Mesenchymal stem cell (in vitro differentiated cells and primary cell): ENCODE measurements at regions not wholly inside any gene's neighbourhood (a gene's known extent, or its start where the extent isn't known, plus 50 kb on each side); places are given as distances from the start of the nearest gene placed in this dataset.
"Not testable (repeated sequence)": the region's sequence is repeated elsewhere in the genome, so short reads cannot be mapped to it uniquely, and the experiment has no call there.

Source experiments
- DNase-seq: peaks from one replicate; pipeline ENCODE4 v3.0.0-alpha.2; 2013
- H2AFZ ChIP-seq: one replicate; pipeline ENCODE4 v1.6.1; 2013; ENCODE audit warnings: low read depth, mild to moderate bottlenecking, control low read depth, inconsistent platforms, low read length, moderate library complexity
- H2AK5ac ChIP-seq: 2 replicates; pipeline ENCODE4 v1.6.1; 2013; ENCODE audit warnings: low read length, moderate library complexity, mild to moderate bottlenecking, inconsistent platforms; ENCODE audit not compliant: severe bottlenecking
- H2BK120ac ChIP-seq: one replicate; pipeline ENCODE4 v1.6.1; 2013; ENCODE audit warnings: low read depth, mild to moderate bottlenecking, inconsistent platforms, low read length, moderate library complexity
- H2BK12ac ChIP-seq, 2 experiments: one replicate each; pipeline ENCODE4 v1.6.1; 2013; ENCODE audit warnings: inconsistent platforms in 2 of 2, low read length in 2 of 2, mild to moderate bottlenecking in 2 of 2, moderate library complexity in 2 of 2, control low read depth in 1 of 2
- H2BK15ac ChIP-seq: one replicate; pipeline ENCODE4 v1.6.1; 2013; ENCODE audit warnings: mild to moderate bottlenecking, low read depth, inconsistent platforms; ENCODE audit not compliant: poor library complexity, severe bottlenecking
- H2BK5ac ChIP-seq: 2 replicates; pipeline ENCODE4 v1.6.1; 2013; ENCODE audit warnings: low read depth, mild to moderate bottlenecking, low read length, control low read depth, inconsistent platforms; ENCODE audit not compliant: poor library complexity, severe bottlenecking
- H3K14ac ChIP-seq, 2 experiments: one replicate each; pipeline ENCODE4 v1.6.1; 2013; ENCODE audit warnings: inconsistent platforms in 2 of 2, low read length in 2 of 2, control low read depth in 1 of 2, mild to moderate bottlenecking in 1 of 2, moderate library complexity in 1 of 2
- H3K18ac ChIP-seq, 2 experiments: one replicate each; pipeline ENCODE4 v1.6.1; 2013; ENCODE audit warnings: inconsistent platforms in 2 of 2, low read length in 2 of 2, control low read depth in 1 of 2, low read depth in 1 of 2, mild to moderate bottlenecking in 1 of 2
- H3K23ac ChIP-seq, 2 experiments: one replicate each; pipeline ENCODE4 v1.6.1; 2013; ENCODE audit warnings: inconsistent platforms in 2 of 2, low read length in 2 of 2, mild to moderate bottlenecking in 2 of 2, moderate library complexity in 2 of 2, control low read depth in 1 of 2
- H3K27ac ChIP-seq: 2 replicates; pipeline ENCODE4 v1.5.1; 2013; ENCODE audit warnings: mild to moderate bottlenecking, moderate library complexity, low read length, control low read depth, inconsistent platforms; ENCODE audit not compliant: poor library complexity, severe bottlenecking
- H3K27me3 ChIP-seq, 2 experiments: 2 replicates each; pipeline versions ENCODE4 v1.6.1 to v1.7.0; 2013; ENCODE audit warnings: low read length in 2 of 2, mild to moderate bottlenecking in 2 of 2, moderate library complexity in 2 of 2, control low read depth in 1 of 2, inconsistent platforms in 1 of 2; ENCODE audit not compliant: control insufficient read depth in 1 of 2, insufficient read depth in 1 of 2
- H3K36me3 ChIP-seq, 2 experiments: 2 replicates each; pipeline versions ENCODE4 v1.6.1 to v1.7.0; 2013; ENCODE audit warnings: low read length in 2 of 2, control low read depth in 1 of 2, inconsistent platforms in 1 of 2, low read depth in 1 of 2, mild to moderate bottlenecking in 1 of 2; ENCODE audit not compliant: insufficient read depth in 2 of 2, control insufficient read depth in 1 of 2
- H3K4ac ChIP-seq, 2 experiments: one replicate each; pipeline ENCODE4 v1.6.1; 2013; ENCODE audit warnings: inconsistent platforms in 2 of 2, low read length in 2 of 2, mild to moderate bottlenecking in 2 of 2, moderate library complexity in 2 of 2, control low read depth in 1 of 2, low read depth in 1 of 2
- H3K4me1 ChIP-seq: 2 replicates; pipeline ENCODE4 v1.6.1; 2013; ENCODE audit warnings: low read depth, low read length, control low read depth; ENCODE audit not compliant: control insufficient read depth, insufficient read depth
- H3K4me2 ChIP-seq: 2 replicates; pipeline ENCODE4 v1.6.1; 2013; ENCODE audit warnings: low read length, mild to moderate bottlenecking, inconsistent platforms; ENCODE audit not compliant: poor library complexity, severe bottlenecking
- H3K4me3 ChIP-seq, 2 experiments: 2 replicates each; pipeline versions ENCODE4 v1.5.1 to v1.7.0; 2013; ENCODE audit warnings: low read length in 2 of 2, mild to moderate bottlenecking in 2 of 2, control low read depth in 1 of 2, low read depth in 1 of 2; ENCODE audit not compliant: insufficient read depth in 1 of 2
- H3K79me1 ChIP-seq: replicated peaks from 2 replicates; pipeline ENCODE4 v1.6.1; 2013; ENCODE audit warnings: mild to moderate bottlenecking, control low read depth, low read length, inconsistent platforms; ENCODE audit not compliant: poor library complexity, severe bottlenecking
- H3K9ac ChIP-seq: 2 replicates; pipeline ENCODE4 v1.7.0; 2013; ENCODE audit warnings: mild to moderate bottlenecking, low read length, moderate library complexity
- H3K9me3 ChIP-seq: 2 replicates; pipeline ENCODE4 v1.7.0; 2013; ENCODE audit warnings: mild to moderate bottlenecking, low read length; ENCODE audit not compliant: control insufficient read depth
- H4K8ac ChIP-seq: one replicate; pipeline ENCODE4 v1.6.1; 2013; ENCODE audit warnings: inconsistent platforms, mild to moderate bottlenecking, low read length, moderate library complexity
- H4K91ac ChIP-seq: one replicate; pipeline ENCODE4 v1.6.1; 2013; ENCODE audit warnings: mild to moderate bottlenecking, low read length, inconsistent platforms
- WGBS: methylation state at CpG from one replicate; pipeline ENCODE4 v1.1.7; 2013; ENCODE audit warnings: mixed read lengths; 5-methylcytosine and 5-hydroxymethylcytosine counted together

DNA sequence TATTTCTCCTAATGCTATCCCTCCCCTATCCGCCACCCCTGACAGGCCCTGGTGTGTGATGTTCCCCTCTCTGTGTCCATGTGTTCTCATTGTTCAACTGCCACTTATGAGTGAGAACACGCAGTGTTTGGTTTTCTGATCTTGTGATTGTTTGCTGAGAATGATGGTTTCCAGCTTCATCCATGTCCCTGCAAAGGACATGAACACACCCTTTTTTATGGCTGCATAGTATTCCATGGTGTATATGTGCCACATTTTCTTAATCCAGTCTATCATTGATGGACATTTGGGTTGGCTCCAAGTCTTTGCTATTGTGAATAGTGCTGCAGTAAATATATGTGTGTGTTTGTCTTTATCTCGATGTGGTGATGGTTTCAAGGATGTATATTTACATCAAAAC, 353.4 kb downstream of the PTPRU start:
- H2BK5ac ChIP-seq, H4K91ac ChIP-seq, H3K4me3 ChIP-seq, H3K27ac ChIP-seq, H3K23ac ChIP-seq, DNase-seq, H2BK12ac ChIP-seq, H3K18ac ChIP-seq, H3K14ac ChIP-seq, H3K4me2 ChIP-seq, H3K79me1 ChIP-seq, H2AFZ ChIP-seq, H2BK15ac ChIP-seq, H2AK5ac ChIP-seq, H3K36me3 ChIP-seq, H4K8ac ChIP-seq, H3K27me3 ChIP-seq, H3K9ac ChIP-seq, H2BK120ac ChIP-seq, H3K4ac ChIP-seq: not testable (repeated sequence)
- peaks cover 10% of the 10 kb centered on the region for H3K9me3 ChIP-seq
- H3K4me1 ChIP-seq = peaks cover 30% of the 10 kb centered on the region
- 86% methylated on average over 2 of the region's 3 CpGs for WGBS

DNA sequence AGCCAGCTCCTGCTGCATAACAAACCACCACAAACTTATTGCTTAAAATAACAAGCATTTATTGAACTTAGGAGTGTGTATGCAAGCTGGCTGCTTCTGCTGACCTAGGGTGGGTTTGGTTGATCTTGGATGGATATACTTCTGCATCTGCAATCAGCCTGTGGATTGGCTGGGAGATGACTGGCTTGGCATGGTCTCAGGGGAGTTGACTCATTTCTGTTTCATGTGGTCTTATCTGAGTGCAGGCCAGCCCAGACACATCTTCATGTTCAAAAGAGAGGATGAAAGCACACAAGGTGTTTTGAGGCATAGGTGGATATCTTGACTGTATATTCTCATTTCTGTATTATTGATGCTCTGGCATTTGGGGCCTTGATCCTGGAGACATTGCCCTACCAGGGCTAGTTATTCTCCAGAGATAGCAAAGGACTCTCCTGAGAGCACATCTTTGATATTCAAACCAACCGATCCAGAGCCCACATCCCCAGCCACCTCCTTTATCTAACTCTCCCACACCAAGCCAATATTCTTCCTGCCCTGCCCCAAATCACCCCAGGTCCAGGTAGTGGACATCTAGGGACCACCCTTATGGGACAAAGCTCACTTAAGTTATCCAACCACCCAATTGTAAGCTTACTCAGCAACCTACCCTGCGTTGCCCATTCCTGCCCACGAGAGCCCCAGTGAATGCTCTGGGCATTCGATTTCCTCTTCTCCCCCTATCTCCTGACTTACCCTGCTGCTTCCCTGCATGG, 350.8 kb downstream of the PTPRU start:
- Histone ChIP-seq H3K36me3 (no peaks in the 10 kb centered on the region), H3K9ac (no peak overlapping the region)

DNA sequence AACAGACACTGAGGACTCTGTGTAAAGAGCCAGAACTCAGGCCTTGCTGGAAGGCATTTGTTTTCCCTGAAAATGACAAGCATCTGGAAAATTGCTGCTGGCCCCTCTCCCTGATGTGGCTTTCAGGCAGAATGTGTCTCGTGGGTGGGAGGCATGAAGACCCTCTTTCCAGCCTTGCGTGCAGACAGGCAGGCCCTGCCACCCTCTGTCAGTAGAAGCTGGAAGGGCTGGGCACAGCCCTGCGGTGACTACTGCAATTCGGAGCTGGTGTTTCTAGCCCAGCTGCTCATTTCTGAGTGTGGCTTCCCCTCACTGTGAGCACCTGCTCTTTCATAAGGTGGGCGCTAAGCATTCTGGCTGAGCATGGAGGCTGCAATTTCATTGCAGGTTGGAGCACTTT, 349.9 kb downstream of the PTPRU start:
- peaks cover 8% of the 10 kb centered on the region for H3K4me1 ChIP-seq
- 77% methylated on average over 5 of the region's 5 CpGs for WGBS
- H3K36me3 ChIP-seq = no peaks in the 10 kb centered on the region
- no peak overlapping the region for H2BK15ac ChIP-seq
- H2AK5ac ChIP-seq = no peak overlapping the region
- no peak overlapping the region for H2BK120ac ChIP-seq
- no peak overlapping the region for H4K8ac ChIP-seq
- H3K23ac ChIP-seq = no peak overlapping the region
- H2BK5ac ChIP-seq = no peak overlapping the region
- no peak overlapping the region for H3K14ac ChIP-seq
- no peak overlapping the region for H3K9ac ChIP-seq
- no peaks in the 10 kb centered on the region for H3K79me1 ChIP-seq
- no peak overlapping the region for H3K4me2 ChIP-seq
- H3K27me3 ChIP-seq = peaks cover 0 to 5% of the 10 kb centered on the region in 2 experiments
- no peak overlapping the region for H3K4me3 ChIP-seq
- H3K4ac ChIP-seq = no peak overlapping the region
- no peak for DNase-seq
- H3K9me3 ChIP-seq = peaks cover 10% of the 10 kb centered on the region
- no peak overlapping the region for H3K18ac ChIP-seq
- H2AFZ ChIP-seq = no peak overlapping the region
- H4K91ac ChIP-seq = no peak overlapping the region
- H3K27ac ChIP-seq = no peak overlapping the region
- no peak overlapping the region for H2BK12ac ChIP-seq

More for the DNA sequence above, 350.8 kb downstream of the PTPRU start:
- Histone ChIP-seq H3K79me1 (no peaks in the 10 kb centered on the region), H2BK120ac (no peak overlapping the region), H3K27ac (no peak overlapping the region), H2BK5ac (no peak overlapping the region), H3K23ac (no peak overlapping the region), H4K8ac (no peak overlapping the region), H3K4me2 (no peak overlapping the region), H2AK5ac (no peak overlapping the region), H3K9me3 (peaks cover 10% of the 10 kb centered on the region), H2BK15ac (no peak overlapping the region), H3K18ac (no peak overlapping the region), H4K91ac (peak overlapping the region; percentile 41), H2BK12ac (no peak overlapping the region), H2AFZ (no peak overlapping the region), H3K27me3 (peaks cover 0 to 5% of the 10 kb centered on the region in 2 experiments), H3K14ac (no peak overlapping the region), H3K4me1 (peaks cover 16% of the 10 kb centered on the region), H3K4me3 (no peak overlapping the region), H3K4ac (no peak overlapping the region)
- no peak for DNase-seq
- 64% methylated on average over 3 of the region's 4 CpGs for WGBS

DNA sequence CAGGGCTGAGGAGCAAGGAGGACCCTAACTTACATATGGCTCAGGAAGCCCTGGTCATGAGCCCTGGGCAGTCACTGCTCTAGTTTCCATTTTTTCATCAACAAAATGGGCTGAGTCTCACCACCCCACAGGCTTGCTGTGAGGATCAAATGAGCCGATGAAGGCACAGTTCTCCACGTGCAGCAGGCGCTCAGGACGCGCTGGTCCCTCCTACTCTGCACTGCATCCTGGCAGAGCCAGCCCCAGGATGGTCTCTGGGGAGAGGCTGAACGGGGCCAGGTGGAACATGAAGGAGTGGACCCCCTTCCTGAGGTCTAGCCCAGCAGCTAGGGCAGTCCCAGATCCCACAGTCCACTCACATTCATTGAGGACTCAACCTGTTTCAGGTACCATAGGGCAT, 349.3 kb downstream of the PTPRU start:
- Histone ChIP-seq H2AK5ac (no peak overlapping the region), H3K18ac (no peak overlapping the region), H3K79me1 (no peaks in the 10 kb centered on the region), H3K36me3 (no peaks in the 10 kb centered on the region), H3K9me3 (peaks cover 10% of the 10 kb centered on the region), H4K8ac (no peak overlapping the region), H3K27me3 (peaks cover 0 to 5% of the 10 kb centered on the region in 2 experiments), H3K4me3 (no peak overlapping the region), H2BK12ac (no peak overlapping the region), H2BK120ac (no peak overlapping the region), H3K4me2 (no peak overlapping the region), H3K4me1 (peaks cover 5% of the 10 kb centered on the region), H3K27ac (no peak overlapping the region), H2BK5ac (no peak overlapping the region), H2AFZ (no peak overlapping the region), H3K23ac (no peak overlapping the region), H3K14ac (no peak overlapping the region), H4K91ac (no peak overlapping the region), H2BK15ac (no peak overlapping the region), H3K9ac (no peak overlapping the region), H3K4ac (no peak overlapping the region)
- 82% methylated on average over 6 of the region's 6 CpGs for WGBS
- no peak for DNase-seq
